Keratinocyte (primary cell): ENCODE measurements at regions not wholly inside any gene's neighbourhood (a gene's known extent, or its start where the extent isn't known, plus 50 kb on each side); places are given as distances from the start of the nearest gene placed in this dataset.
"Not testable (repeated sequence)": the region's sequence is repeated elsewhere in the genome, so short reads cannot be mapped to it uniquely, and the experiment has no call there.

ENCODE experiments used
- CTCF ChIP-seq, 3 experiments: IDR thresholded peaks in 1 of 3; conservative IDR thresholded peaks in 1 of 3; optimal IDR thresholded peaks in 1 of 3; 2 replicates in 2 of 3; 3 replicates in 1 of 3; pipeline versions ENCODE3 to v1.5.1; 2011; ENCODE audit warnings: low read length in 3 of 3, mild to moderate bottlenecking in 3 of 3, moderate library complexity in 2 of 3, control low read depth in 1 of 3, inconsistent platforms in 1 of 3; ENCODE audit not compliant: insufficient read depth in 2 of 3; ENCODE audit errors: extremely low read depth in 1 of 3
- EZH2 ChIP-seq: IDR thresholded peaks from one replicate; pipeline ENCODE4 v1.6.1; 2012; ENCODE audit warnings: inconsistent platforms, mild to moderate bottlenecking, low read length, moderate library complexity

DNA sequence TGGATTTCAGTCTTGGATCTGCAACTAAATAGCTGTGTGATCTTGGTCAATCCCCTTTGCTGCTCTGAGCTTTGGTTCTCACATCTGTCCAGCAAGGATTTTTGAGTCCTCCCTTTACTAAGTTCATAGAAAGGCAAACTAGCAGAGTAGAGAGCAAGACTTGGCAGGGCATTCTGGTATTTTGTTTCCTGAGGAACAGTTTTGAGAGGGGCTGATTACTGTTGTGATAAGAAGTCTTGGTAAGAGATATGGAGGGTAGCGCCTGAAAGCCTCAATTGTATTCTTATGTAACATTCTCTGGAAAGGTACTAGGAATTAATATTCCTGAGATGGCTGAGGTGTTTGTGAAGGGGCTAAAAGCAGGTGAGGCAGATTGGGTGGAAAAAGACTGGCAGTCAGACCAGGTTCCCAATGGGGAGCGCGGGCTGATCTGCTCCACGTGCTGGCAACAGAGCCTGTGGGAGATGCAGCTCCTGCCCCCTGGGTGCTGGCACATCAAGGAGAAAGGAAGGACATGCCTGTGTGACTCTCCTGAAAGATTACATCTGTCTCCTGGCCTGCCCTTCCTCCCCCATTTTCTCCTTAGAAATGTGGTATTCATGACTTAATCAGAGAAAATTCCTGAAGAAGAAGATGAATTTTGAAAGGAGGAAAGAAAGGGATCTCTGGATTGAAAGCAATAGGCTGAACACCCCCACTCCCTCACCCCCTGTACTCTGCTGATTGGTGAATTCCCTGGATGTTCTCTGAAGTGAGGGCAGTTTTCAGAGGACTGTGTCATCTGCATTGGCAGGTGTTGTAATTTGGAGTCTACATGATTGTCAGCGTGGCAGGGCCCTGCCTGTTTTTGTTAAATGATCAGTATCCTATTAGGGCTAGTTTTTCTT lies 94.0 kb downstream of the SRGAP2 start:
- not testable (repeated sequence) for TF ChIP-seq CTCF (optimal IDR thresholded peaks at IDR 0.05 in 1 of 3, IDR thresholded peaks at IDR 0.05 in 1 of 3, conservative IDR thresholded peaks at IDR 0.05 in 1 of 3; ENCODE audit: extremely low read depth in 1 of 3, insufficient read depth in 2 of 3, low read length in 3 of 3); EZH2
